H1 (cell line): ENCODE measurements at regions not wholly inside any gene's neighbourhood (a gene's known extent, or its start where the extent isn't known, plus 50 kb on each side); places are given as distances from the start of the nearest gene placed in this dataset.

ENCODE experiments used
- ASH2L ChIP-seq: fragments of 200-600, 300-600 bp; sonication (generic); IDR thresholded peaks from one replicate; pipeline ENCODE4 v1.7.1; 2017; ENCODE audit warnings: low read length
- RAD21 ChIP-seq, 2 experiments: IDR thresholded peaks in 1 of 2; conservative IDR thresholded peaks in 1 of 2; 2 replicates each; pipeline ENCODE4 v1.6.1; 2011; ENCODE audit warnings: low read depth in 2 of 2, low read length in 2 of 2, improper control_type of control experiment in 1 of 2, inconsistent platforms in 1 of 2, mild to moderate bottlenecking in 1 of 2, moderate library complexity in 1 of 2
- TAF1 ChIP-seq: IDR thresholded peaks from 2 replicates; pipeline ENCODE4 v1.6.1; 2011; ENCODE audit warnings: mild to moderate bottlenecking, low read depth, low read length

GRCh38 chr12:91622981-91623380 lies 440.4 kb upstream of the DCN start:
- no peak for TF ChIP-seq ASH2L
- no peak for TF ChIP-seq RAD21 (IDR thresholded peaks at IDR 0.05 in 1 of 2, conservative IDR thresholded peaks at IDR 0.05 in 1 of 2; ENCODE audit: low read depth in 2 of 2, low read length in 2 of 2)
- TF ChIP-seq TAF1: no peak
